Karpas-422 (cell line): ENCODE measurements at regions not wholly inside any gene's neighbourhood (a gene's known extent, or its start where the extent isn't known, plus 50 kb on each side); places are given as distances from the start of the nearest gene placed in this dataset.

Experiments
- DNase-seq: peaks from one replicate; pipeline ENCODE4 v3.0.0-alpha.2; 2015
- H2AFZ ChIP-seq: fragments of 200-600 bp; sonication (generic); 2 replicates; pipeline ENCODE4 v1.6.1; 2014; ENCODE audit warnings: antibody characterized with exemption, low read length, mixed read lengths
- H3K27ac ChIP-seq: fragments of 200-600 bp; sonication (generic); 2 replicates; pipeline ENCODE4 v1.5.1; 2014; ENCODE audit warnings: mild to moderate bottlenecking, low read length, moderate library complexity
- H3K27me3 ChIP-seq: fragments of 200-600 bp; sonication (generic); 2 replicates; pipeline ENCODE4 v1.6.1; 2014; ENCODE audit warnings: low read length, mixed read lengths
- H3K36me3 ChIP-seq: fragments of 200-600 bp; sonication (generic); 2 replicates; pipeline ENCODE4 v1.6.1; 2014; ENCODE audit warnings: low read length, mixed read lengths; ENCODE audit not compliant: insufficient read depth
- H3K4me1 ChIP-seq: fragments of 200-600 bp; sonication (generic); 2 replicates; pipeline ENCODE4 v1.6.1; 2014; ENCODE audit warnings: mild to moderate bottlenecking, low read length, mixed read lengths
- H3K4me2 ChIP-seq: fragments of 200-600 bp; sonication (generic); 2 replicates; pipeline ENCODE4 v1.6.1; 2014; ENCODE audit warnings: low read length, low read depth, mild to moderate bottlenecking; ENCODE audit not compliant: poor library complexity, severe bottlenecking
- H3K4me3 ChIP-seq: fragments of 200-600 bp; sonication (generic); 2 replicates; pipeline ENCODE4 v1.5.1; 2014; ENCODE audit warnings: mild to moderate bottlenecking, antibody characterized with exemption, low read length, mixed read lengths
- H3K79me2 ChIP-seq: fragments of 200-600 bp; sonication (generic); 2 replicates; pipeline ENCODE4 v1.6.1; 2014; ENCODE audit warnings: mild to moderate bottlenecking, low read length, mixed read lengths
- H3K9ac ChIP-seq: fragments of 200-600 bp; sonication (generic); 2 replicates; pipeline ENCODE4 v1.6.0; 2014; ENCODE audit warnings: low read length
- H3K9me2 ChIP-seq: fragments of 200-600 bp; sonication (generic), shearing (Covaris generic); replicated peaks from 2 replicates; pipeline ENCODE4 v1.6.0; 2014; ENCODE audit warnings: mild to moderate bottlenecking, low read length, moderate library complexity; ENCODE audit not compliant: insufficient read depth
- H3K9me3 ChIP-seq: fragments of 300-700, 200-600 bp; sonication (generic); 2 replicates; pipeline ENCODE4 v1.6.1; 2014; ENCODE audit warnings: low read length, mixed read lengths
- H4K20me1 ChIP-seq: fragments of 200-600 bp; sonication (generic); 2 replicates; pipeline ENCODE4 v1.6.1; 2014; ENCODE audit warnings: mild to moderate bottlenecking, antibody characterized with exemption, low read length, low read depth; ENCODE audit not compliant: insufficient read depth

- H3K4me1 ChIP-seq: peaks cover 15% of the 10 kb centered on the region
- H3K36me3 ChIP-seq: no peaks in the 10 kb centered on the region
- no peak overlapping the region for H3K4me3 ChIP-seq
- no peaks in the 10 kb centered on the region for H3K27me3 ChIP-seq
- peaks cover 7% of the 10 kb centered on the region for H3K9me3 ChIP-seq
- DNase-seq: no peak
- H3K27ac ChIP-seq: no peak overlapping the region
- no peaks in the 10 kb centered on the region for H3K79me2 ChIP-seq
- H2AFZ ChIP-seq: no peak overlapping the region
- H3K4me2 ChIP-seq: no peak overlapping the region
- H4K20me1 ChIP-seq: no peaks in the 10 kb centered on the region
- H3K9ac ChIP-seq: no peak overlapping the region
- no peaks in the 10 kb centered on the region for H3K9me2 ChIP-seq
Observed at GRCh38 chr4:13246107-13246506, 238.0 kb downstream of the RAB28 start.

GRCh38 chr4:13244444-13244843 is 239.7 kb downstream of the RAB28 start:
- no peaks in the 10 kb centered on the region for H3K9me2 ChIP-seq
- no peaks in the 10 kb centered on the region for H3K36me3 ChIP-seq
- no peaks in the 10 kb centered on the region for H3K27me3 ChIP-seq
- DNase-seq: no peak
- H3K9ac ChIP-seq: no peak overlapping the region
- H3K4me1 ChIP-seq: peaks cover 31% of the 10 kb centered on the region
- H2AFZ ChIP-seq: no peak overlapping the region
- H3K79me2 ChIP-seq: no peaks in the 10 kb centered on the region
- H4K20me1 ChIP-seq: no peaks in the 10 kb centered on the region
- no peak overlapping the region for H3K4me2 ChIP-seq
- no peak overlapping the region for H3K4me3 ChIP-seq
- peaks cover 7% of the 10 kb centered on the region for H3K9me3 ChIP-seq
- H3K27ac ChIP-seq: no peak overlapping the region

- H3K79me2 ChIP-seq: no peaks in the 10 kb centered on the region
- H3K4me3 ChIP-seq: no peak overlapping the region
- H3K9me3 ChIP-seq: peaks cover 5% of the 10 kb centered on the region
- no peak overlapping the region for H3K27ac ChIP-seq
- H3K36me3 ChIP-seq: no peaks in the 10 kb centered on the region
- H3K9me2 ChIP-seq: no peaks in the 10 kb centered on the region
- no peak overlapping the region for H3K9ac ChIP-seq
- peaks cover 44% of the 10 kb centered on the region for H3K4me1 ChIP-seq
- no peak overlapping the region for H3K4me2 ChIP-seq
- no peak overlapping the region for H2AFZ ChIP-seq
- no peaks in the 10 kb centered on the region for H3K27me3 ChIP-seq
- H4K20me1 ChIP-seq: no peaks in the 10 kb centered on the region
- DNase-seq: no peak
Observed at GRCh38 chr4:13243152-13243551, 241.0 kb downstream of the RAB28 start.

- H3K79me2 ChIP-seq: no peaks in the 10 kb centered on the region
- no peaks in the 10 kb centered on the region for H3K27me3 ChIP-seq
- no peak overlapping the region for H3K4me3 ChIP-seq
- H2AFZ ChIP-seq: no peak overlapping the region
- no peaks in the 10 kb centered on the region for H4K20me1 ChIP-seq
- H3K36me3 ChIP-seq: peaks cover 6% of the 10 kb centered on the region; the same call in 1 of the 2 replicates
- H3K9me3 ChIP-seq: no peaks in the 10 kb centered on the region
- no peak overlapping the region for H3K9ac ChIP-seq
- H3K4me2 ChIP-seq: no peak overlapping the region
- peaks cover 46% of the 10 kb centered on the region for H3K4me1 ChIP-seq
- H3K27ac ChIP-seq: peak overlapping the region; percentile 20; the same call in 1 of the 2 replicates
- no peaks in the 10 kb centered on the region for H3K9me2 ChIP-seq
- DNase-seq: no peak
Observed at GRCh38 chr4:13240066-13240465, 244.1 kb downstream of the RAB28 start.

GRCh38 chr4:13238936-13239335 is 245.2 kb downstream of the RAB28 start:
- H3K9ac ChIP-seq: no peak overlapping the region
- H3K79me2 ChIP-seq: no peaks in the 10 kb centered on the region
- no peaks in the 10 kb centered on the region for H3K9me2 ChIP-seq
- DNase-seq: peak; percentile 56
- no peaks in the 10 kb centered on the region for H3K27me3 ChIP-seq
- peaks cover 46% of the 10 kb centered on the region for H3K4me1 ChIP-seq
- H3K27ac ChIP-seq: peak overlapping the region; percentile 27; the same call in 1 of the 2 replicates
- H3K4me2 ChIP-seq: peak overlapping the region; percentile 8
- no peaks in the 10 kb centered on the region for H4K20me1 ChIP-seq
- H3K4me3 ChIP-seq: no peak overlapping the region
- no peaks in the 10 kb centered on the region for H3K9me3 ChIP-seq
- no peak overlapping the region for H2AFZ ChIP-seq
- H3K36me3 ChIP-seq: peaks cover 7% of the 10 kb centered on the region; the same call in 1 of the 2 replicates

GRCh38 chr4:13236485-13236884 is 247.7 kb downstream of the RAB28 start:
- Histone ChIP-seq H3K9me2 (no peaks in the 10 kb centered on the region), H3K36me3 (peaks cover 7% of the 10 kb centered on the region; the same call in 1 of the 2 replicates), H3K4me3 (no peak overlapping the region), H3K4me2 (no peak overlapping the region), H3K27ac (no peak overlapping the region), H3K9ac (no peak overlapping the region), H2AFZ (no peak overlapping the region), H3K79me2 (no peaks in the 10 kb centered on the region), H3K27me3 (no peaks in the 10 kb centered on the region), H3K9me3 (no peaks in the 10 kb centered on the region), H3K4me1 (peaks cover 34% of the 10 kb centered on the region), H4K20me1 (no peaks in the 10 kb centered on the region)
- no peak for DNase-seq

- DNase-seq: no peak
- no peak overlapping the region for H2AFZ ChIP-seq
Observed at GRCh38 chr4:13233755-13234154, 250.4 kb downstream of the RAB28 start.

GRCh38 chr4:13219971-13220370 is 264.2 kb downstream of the RAB28 start:
- Histone ChIP-seq H3K79me2 (no peaks in the 10 kb centered on the region), H3K4me2 (peak overlapping the region; percentile 73)

More at GRCh38 chr4:13233755-13234154, 250.4 kb downstream of the RAB28 start:
- Histone ChIP-seq H3K9ac (no peak overlapping the region), H3K79me2 (no peaks in the 10 kb centered on the region), H3K4me1 (peaks cover 11% of the 10 kb centered on the region), H4K20me1 (no peaks in the 10 kb centered on the region), H3K36me3 (peaks cover 7% of the 10 kb centered on the region; the same call in 1 of the 2 replicates), H3K9me3 (no peaks in the 10 kb centered on the region), H3K27me3 (no peaks in the 10 kb centered on the region), H3K9me2 (no peaks in the 10 kb centered on the region), H3K4me3 (no peak overlapping the region), H3K4me2 (no peak overlapping the region), H3K27ac (no peak overlapping the region)

More at GRCh38 chr4:13219971-13220370, 264.2 kb downstream of the RAB28 start:
- Histone ChIP-seq H3K36me3 (0 out of 2 replicates have a peak, but pooled peaks cover 6% of the 10 kb centered on the region), H3K4me1 (peaks cover 55% of the 10 kb centered on the region), H3K27me3 (no peaks in the 10 kb centered on the region), H3K9me2 (no peaks in the 10 kb centered on the region), H3K9ac (peak overlapping the region; percentile 61), H3K4me3 (peak overlapping the region; percentile 53), H4K20me1 (no peaks in the 10 kb centered on the region), H2AFZ (no peak overlapping the region), H3K9me3 (no peaks in the 10 kb centered on the region), H3K27ac (peak overlapping the region; percentile 96)
- DNase-seq: peak; percentile 96
